ENCODE measurements at regions not wholly inside any gene's neighbourhood (a gene's known extent, or its start where the extent isn't known, plus 50 kb on each side); places are given as distances from the start of the nearest gene placed in this dataset.

DNA sequence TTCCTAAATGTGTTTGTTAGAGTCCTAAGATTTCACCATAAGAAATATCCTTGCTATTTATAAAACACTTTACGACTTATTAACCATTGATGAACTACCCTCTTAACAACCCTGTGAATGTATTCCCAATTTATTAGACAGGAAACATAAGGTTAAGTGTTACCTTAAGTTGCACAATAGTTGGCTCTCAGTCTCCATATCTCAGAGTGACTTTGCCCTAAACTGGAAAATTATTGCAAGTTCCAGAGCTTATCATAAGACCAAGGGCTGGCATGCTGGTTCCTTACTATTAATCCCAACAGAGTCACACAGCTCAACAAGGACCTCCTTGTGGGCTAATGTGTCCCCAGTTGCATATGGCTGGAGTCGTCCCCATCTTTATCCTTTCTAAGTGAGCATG lies 165.8 kb downstream of the INSIG2 start:
- TF ChIP-seq POLR2A (IDR thresholded peaks at IDR 0.05) = no peak
- TF ChIP-seq, protein P1, sequence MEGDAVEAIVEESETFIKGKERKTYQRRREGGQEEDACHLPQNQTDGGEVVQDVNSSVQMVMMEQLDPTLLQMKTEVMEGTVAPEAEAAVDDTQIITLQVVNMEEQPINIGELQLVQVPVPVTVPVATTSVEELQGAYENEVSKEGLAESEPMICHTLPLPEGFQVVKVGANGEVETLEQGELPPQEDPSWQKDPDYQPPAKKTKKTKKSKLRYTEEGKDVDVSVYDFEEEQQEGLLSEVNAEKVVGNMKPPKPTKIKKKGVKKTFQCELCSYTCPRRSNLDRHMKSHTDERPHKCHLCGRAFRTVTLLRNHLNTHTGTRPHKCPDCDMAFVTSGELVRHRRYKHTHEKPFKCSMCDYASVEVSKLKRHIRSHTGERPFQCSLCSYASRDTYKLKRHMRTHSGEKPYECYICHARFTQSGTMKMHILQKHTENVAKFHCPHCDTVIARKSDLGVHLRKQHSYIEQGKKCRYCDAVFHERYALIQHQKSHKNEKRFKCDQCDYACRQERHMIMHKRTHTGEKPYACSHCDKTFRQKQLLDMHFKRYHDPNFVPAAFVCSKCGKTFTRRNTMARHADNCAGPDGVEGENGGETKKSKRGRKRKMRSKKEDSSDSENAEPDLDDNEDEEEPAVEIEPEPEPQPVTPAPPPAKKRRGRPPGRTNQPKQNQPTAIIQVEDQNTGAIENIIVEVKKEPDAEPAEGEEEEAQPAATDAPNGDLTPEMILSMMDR (IDR thresholded peaks at IDR 0.05) = no peak

Measured in esophagus squamous epithelium (tissue), 4 donors.